ENCODE measurements at regions not wholly inside any gene's neighbourhood (a gene's known extent, or its start where the extent isn't known, plus 50 kb on each side); places are given as distances from the start of the nearest gene placed in this dataset.

DNA sequence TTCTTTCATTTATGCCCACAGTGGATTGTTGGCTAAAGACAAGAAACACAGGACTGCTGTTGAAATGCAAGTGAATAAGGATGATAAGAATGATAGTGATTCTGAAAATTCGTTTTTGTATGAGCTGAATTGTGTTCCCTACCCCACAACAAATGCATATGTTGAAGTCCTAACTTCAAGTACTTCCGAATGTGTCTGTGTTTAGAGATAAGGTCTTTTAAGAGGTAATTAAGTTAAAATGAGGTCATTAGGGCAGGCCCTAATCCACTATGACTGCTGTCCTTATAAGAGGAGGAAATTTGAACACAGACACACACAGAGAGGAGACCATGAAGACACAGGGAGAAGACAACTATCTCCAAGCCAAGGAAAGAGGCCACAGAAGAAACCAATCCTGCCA, 126.6 kb upstream of the ACSL4 start:
- TF ChIP-seq, protein P1, sequence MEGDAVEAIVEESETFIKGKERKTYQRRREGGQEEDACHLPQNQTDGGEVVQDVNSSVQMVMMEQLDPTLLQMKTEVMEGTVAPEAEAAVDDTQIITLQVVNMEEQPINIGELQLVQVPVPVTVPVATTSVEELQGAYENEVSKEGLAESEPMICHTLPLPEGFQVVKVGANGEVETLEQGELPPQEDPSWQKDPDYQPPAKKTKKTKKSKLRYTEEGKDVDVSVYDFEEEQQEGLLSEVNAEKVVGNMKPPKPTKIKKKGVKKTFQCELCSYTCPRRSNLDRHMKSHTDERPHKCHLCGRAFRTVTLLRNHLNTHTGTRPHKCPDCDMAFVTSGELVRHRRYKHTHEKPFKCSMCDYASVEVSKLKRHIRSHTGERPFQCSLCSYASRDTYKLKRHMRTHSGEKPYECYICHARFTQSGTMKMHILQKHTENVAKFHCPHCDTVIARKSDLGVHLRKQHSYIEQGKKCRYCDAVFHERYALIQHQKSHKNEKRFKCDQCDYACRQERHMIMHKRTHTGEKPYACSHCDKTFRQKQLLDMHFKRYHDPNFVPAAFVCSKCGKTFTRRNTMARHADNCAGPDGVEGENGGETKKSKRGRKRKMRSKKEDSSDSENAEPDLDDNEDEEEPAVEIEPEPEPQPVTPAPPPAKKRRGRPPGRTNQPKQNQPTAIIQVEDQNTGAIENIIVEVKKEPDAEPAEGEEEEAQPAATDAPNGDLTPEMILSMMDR (IDR thresholded peaks at IDR 0.05): no peak

DNA sequence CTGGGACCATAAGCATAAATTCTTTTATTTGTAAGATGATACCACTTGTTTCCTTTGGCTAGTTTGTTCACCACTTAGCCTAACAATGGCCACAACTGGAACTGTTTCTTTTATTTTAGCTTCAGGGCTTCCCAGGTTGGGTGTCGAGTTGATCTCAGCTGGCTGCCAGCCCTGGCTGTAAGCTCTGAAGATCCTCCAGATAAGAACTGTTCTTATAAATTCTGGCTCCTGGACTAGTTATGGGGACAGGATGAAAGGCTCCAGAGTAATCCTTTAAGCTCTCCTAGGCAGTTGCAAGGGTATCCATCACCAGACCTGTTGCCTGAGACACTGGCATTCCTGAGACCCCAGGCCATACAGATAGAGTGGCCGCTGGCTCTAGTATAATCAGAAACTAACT, 129.4 kb upstream of the ACSL4 start:
- ChIA-PET POLR2A (no interaction called here), CTCF (no interaction called here)
- Mint-ChIP-seq H3K9me3 (no peaks in the 10 kb centered on the region), H3K27me3 (no peaks in the 10 kb centered on the region), H3K36me3 (ENCODE audit: low read depth) (no peaks in the 10 kb centered on the region), H3K4me3 (no peak overlapping the region), H3K27ac (no peak overlapping the region), H3K4me1 (ENCODE audit: low read depth) (no peaks in the 10 kb centered on the region)
- Histone ChIP-seq H3K9me3 (ENCODE audit: control insufficient read depth in 1 of 2, insufficient read depth in 1 of 2, low read length in 2 of 2) (no peaks in the 10 kb centered on the region), H3K36me3 (ENCODE audit: insufficient read depth, low read length) (no peaks in the 10 kb centered on the region), H3K27me3 (ENCODE audit: control insufficient read depth in 1 of 2, insufficient read depth in 2 of 2, low read length in 2 of 2) (no peaks in the 10 kb centered on the region), H3K4me1 (ENCODE audit: insufficient read depth, low read length) (no peaks in the 10 kb centered on the region), H3K4me3 (ENCODE audit: low read length) (no peak overlapping the region), H3K27ac (ENCODE audit: low read depth in 1 of 2, low read length in 2 of 2) (no peak overlapping the region)
- TF ChIP-seq, protein P1 (IDR thresholded peaks at IDR 0.05): no peak
- no peak for DNase-seq
- intact Hi-C loops (cut with DNase I, micrococcal nuclease): no loop called here
- no peak for ATAC-seq (ENCODE audit: poor library complexity)

More for the DNA sequence above, 126.6 kb upstream of the ACSL4 start:
- no peak overlapping the region for H3K4me3 ChIP-seq (ENCODE audit: low read length)
- ChIA-PET CTCF (interaction anchor here (1.8 kb wide), 1 partner anchor 146 kb away, joined by 4 read pairs; no protein-coding TSS in a partner anchor), POLR2A (no interaction called here)
- Mint-ChIP-seq H3K27ac (no peak overlapping the region), H3K4me3 (no peak overlapping the region), H3K4me1 (ENCODE audit: low read depth) (no peaks in the 10 kb centered on the region), H3K36me3 (ENCODE audit: low read depth) (no peaks in the 10 kb centered on the region), H3K9me3 (no peaks in the 10 kb centered on the region), H3K27me3 (no peaks in the 10 kb centered on the region)
- intact Hi-C loops (cut with DNase I, micrococcal nuclease): no loop called here
- DNase-seq (no peak), ATAC-seq (ENCODE audit: poor library complexity) (no peak)
- no peaks in the 10 kb centered on the region for H3K9me3 ChIP-seq (ENCODE audit: control insufficient read depth in 1 of 2, insufficient read depth in 1 of 2, low read length in 2 of 2)
- no peaks in the 10 kb centered on the region for H3K27me3 ChIP-seq (ENCODE audit: control insufficient read depth in 1 of 2, insufficient read depth in 2 of 2, low read length in 2 of 2)
- no peaks in the 10 kb centered on the region for H3K36me3 ChIP-seq (ENCODE audit: insufficient read depth, low read length)
- no peak overlapping the region for H3K27ac ChIP-seq (ENCODE audit: low read depth in 1 of 2, low read length in 2 of 2)
- no peaks in the 10 kb centered on the region for H3K4me1 ChIP-seq (ENCODE audit: insufficient read depth, low read length)

DNA sequence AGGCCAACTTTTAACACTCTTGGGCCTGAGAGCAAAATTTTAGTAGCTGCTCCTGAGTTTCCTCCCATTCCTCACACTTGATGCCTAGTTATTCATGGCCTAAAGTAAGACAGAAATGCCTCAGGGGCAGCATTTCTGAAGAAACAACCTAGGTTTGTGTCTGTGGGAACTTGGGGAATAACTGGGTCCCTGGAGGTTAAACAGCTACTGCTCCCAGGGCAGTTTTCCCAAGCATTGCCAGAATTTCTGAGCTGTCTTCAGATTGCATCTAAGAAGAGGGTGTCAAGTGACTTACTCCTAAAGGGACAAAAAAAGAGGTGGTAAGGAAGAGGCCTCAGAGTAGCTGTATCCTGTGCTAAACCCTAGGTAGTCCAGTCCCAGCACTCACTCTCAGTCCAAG, 130.8 kb upstream of the ACSL4 start:
- Mint-ChIP-seq H3K9me3 (no peaks in the 10 kb centered on the region), H3K27me3 (no peaks in the 10 kb centered on the region), H3K27ac (no peak overlapping the region), H3K36me3 (ENCODE audit: low read depth) (no peaks in the 10 kb centered on the region), H3K4me3 (no peak overlapping the region), H3K4me1 (ENCODE audit: low read depth) (no peaks in the 10 kb centered on the region)
- ATAC-seq (ENCODE audit: poor library complexity) (no peak), DNase-seq (no peak)
- ChIA-PET POLR2A (no interaction called here), CTCF (no interaction called here)
- H3K27me3 ChIP-seq (ENCODE audit: control insufficient read depth in 1 of 2, insufficient read depth in 2 of 2, low read length in 2 of 2): no peaks in the 10 kb centered on the region
- H3K9me3 ChIP-seq (ENCODE audit: control insufficient read depth in 1 of 2, insufficient read depth in 1 of 2, low read length in 2 of 2): no peaks in the 10 kb centered on the region
- H3K4me1 ChIP-seq (ENCODE audit: insufficient read depth, low read length): no peaks in the 10 kb centered on the region
- intact Hi-C loops (cut with DNase I, micrococcal nuclease): no loop called here
- H3K4me3 ChIP-seq (ENCODE audit: low read length): no peak overlapping the region
- TF ChIP-seq, protein P1 (IDR thresholded peaks at IDR 0.05): no peak
- no peak overlapping the region for H3K27ac ChIP-seq (ENCODE audit: low read depth in 1 of 2, low read length in 2 of 2)
- H3K36me3 ChIP-seq (ENCODE audit: insufficient read depth, low read length): no peaks in the 10 kb centered on the region

Data from CD4-positive, alpha-beta T cell (primary cell).